HG03571 (cell line): ENCODE measurements at regions not wholly inside any gene's neighbourhood (a gene's known extent, or its start where the extent isn't known, plus 50 kb on each side); places are given as distances from the start of the nearest gene placed in this dataset.
A peak's percentile ranks its signal among the peaks of the same experiment; 100 is the strongest.

Experiments
- ATAC-seq: cut with Tn5 transposase; IDR thresholded peaks from one replicate; pipeline ENCODE4 v1.9.1; 2021; ENCODE audit not compliant: unreplicated experiment

DNA sequence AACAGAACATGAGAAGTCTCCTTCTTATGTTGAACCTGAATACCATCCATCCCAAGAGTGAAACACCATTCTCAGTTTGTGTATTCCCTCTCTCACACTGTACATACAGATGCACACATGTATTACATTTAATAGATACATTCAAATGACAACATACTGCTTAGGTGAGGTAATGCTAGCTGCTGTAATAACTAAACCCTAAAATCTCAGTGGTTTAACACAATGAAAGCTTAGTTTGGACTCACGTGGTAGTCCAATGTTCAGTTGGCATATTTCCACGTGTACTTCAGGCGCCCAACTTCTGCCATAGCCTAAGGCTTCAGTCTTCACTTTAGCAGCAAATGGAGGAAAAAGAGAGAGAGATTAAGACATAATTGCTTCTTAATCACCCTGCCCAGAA, 351.1 kb upstream of the PMFBP1 start:
- no peak for ATAC-seq

DNA sequence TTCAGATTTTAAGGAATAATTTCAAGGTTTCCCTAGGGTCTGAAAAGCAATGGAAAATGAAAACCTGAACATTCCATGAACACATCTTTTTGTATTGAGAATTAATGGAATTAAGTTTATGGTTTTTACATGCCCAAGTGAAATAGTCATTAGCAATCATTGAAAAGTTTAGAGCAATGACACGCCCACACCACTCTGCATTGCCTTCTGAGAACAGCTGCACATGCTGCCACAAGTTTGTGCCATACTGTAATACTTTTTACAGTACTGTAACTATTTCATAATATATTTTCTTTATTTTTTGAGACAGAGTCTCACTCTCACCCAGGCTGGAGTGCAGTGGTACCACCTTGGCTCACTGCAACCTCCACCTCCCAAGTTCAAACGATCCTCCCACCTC, 345.2 kb upstream of the PMFBP1 start:
- ATAC-seq, result no peak

DNA sequence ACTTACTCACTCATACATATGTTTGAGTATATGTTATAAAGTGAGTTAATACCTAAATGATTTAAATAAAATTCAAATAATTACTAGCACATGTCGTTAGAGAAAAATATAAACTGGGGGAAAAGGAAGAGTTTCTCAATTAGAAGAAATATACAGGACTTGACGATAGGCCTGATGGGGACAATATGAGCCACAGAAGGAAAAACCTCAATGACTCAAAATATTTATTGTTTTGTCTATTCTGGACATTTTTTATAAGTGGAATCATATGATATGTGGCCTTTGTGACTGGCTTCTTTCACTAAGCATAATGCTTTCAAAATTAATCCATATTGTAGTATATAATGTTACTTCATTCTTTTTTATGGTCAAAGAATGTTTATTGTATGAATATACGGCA, 339.2 kb upstream of the PMFBP1 start:
- ATAC-seq, result no peak

DNA sequence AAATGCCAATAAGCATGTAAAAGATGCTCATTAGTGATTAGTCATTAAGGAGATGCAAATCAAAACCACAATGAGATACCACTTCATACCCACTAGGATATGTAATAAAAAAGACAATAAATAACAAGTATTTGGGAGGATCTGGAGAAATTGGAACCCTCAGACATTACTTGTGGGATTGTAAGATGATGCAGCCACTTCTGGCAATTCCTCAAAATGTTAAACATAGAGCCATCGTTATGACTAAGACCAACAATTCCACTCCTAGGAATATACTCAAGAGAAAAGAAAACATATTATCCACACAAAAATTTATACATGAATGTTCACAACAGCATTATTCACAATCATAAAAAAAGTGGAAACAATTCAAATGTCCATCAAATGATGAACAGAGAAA, 336.2 kb upstream of the PMFBP1 start:
- ATAC-seq, result no peak

DNA sequence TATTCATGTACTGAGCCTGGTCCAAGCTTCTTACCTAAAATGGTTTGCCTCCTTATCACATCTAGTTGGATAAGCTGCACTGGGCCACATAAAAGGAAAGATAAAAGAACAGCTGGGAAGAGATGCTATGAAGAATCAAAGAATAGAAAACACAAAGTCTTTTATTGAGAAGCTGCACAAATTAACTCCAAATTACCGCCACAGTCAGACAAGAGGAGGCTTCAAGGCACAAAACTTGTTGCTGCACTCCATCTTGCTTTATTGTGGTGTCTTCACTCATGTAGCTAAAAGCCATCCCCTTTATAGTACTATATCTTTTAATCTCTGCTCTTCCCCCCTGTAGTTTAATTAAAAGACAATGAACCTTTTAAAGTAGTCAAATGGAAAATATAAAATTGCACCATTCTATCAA, 330.6 kb upstream of the PMFBP1 start:
- ATAC-seq, result no peak

DNA sequence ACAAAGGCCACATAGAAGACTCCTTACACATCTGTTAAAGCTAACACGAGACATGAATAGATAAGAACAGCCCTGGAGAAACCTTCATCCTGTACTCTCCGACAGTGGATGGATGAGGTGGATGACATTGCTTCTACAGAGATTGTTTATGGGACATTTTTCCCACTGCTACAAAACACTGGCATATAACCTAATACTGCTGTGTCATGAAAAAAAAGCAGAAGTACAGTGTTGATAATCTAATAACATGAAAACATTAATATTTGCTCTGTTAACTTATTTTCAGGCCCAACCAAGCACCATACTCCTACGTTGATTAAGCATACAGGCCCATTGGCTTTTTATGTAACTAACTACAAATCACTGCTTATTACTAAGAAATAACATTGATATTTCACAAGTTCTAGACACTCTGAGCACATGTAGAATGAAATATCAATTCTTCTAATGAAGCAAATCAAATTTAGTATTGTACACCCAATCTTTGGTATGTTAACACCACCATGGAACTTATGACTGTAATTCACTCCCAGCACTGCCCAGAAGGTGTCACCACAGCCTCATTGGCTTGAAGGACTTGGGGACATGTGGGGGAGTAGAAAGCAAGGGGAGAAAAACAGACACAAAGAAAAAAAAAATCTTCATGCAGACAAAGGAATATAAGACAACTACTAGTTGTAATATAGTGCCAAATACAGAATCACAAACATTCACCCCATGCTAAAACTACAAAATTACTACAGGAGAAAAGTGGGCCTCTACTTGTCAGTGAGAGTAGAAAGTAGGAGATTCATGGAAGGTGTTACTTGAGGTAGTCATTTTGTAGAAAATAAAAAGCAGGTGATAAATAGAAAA, 330.0 kb upstream of the PMFBP1 start:
- ATAC-seq, result no peak

DNA sequence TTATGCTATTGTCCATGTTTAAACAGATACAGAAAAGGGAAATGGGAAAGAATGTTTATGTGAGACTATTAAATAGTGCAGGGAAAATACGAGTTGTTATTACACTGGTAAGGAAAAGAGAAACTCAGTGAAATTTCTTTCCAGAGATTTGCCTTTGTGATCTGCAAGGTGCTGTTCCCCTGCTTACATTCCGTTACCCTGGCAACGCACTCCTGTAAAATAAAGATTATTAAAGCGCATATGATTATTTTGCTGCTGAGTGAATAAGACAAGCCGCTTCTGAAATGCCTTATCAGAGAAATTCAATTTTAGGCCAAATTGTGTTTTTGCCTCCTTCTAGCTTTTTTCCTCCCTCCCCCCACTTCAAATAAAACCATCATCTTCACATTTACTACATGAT, 328.6 kb upstream of the PMFBP1 start:
- ATAC-seq, result no peak

DNA sequence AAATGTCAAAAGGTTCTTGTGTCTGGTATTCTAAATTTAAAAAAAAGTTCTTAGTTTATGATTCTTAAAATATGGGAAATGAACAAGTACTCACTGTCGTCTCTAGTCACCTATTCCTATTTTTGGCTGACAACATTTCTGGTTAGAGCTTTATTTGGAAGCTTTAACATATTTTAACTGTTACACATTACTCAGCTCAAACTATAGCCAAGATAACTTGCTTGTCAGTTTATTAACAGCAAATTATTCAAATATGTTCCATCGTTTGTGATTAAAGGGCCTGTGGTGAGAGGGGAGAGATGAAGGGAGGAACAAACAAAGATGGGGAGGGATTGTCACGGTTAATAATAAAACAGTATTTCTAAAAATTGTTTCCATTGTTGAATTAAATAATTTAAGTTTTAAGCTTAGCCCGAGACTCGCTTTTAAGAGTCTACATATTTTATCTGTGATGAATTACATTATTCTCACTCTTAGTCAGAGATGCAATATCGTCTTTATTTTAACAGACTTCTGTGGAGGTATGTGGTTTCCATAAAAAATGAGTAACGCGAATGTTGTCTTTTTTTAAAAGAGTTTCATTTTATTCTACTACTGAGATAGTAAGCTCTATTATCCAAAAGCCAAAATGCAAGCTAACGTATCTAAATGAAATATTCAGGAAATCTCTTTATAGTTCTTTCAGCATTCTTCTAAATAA, 321.9 kb upstream of the PMFBP1 start:
- ATAC-seq, result no peak

DNA sequence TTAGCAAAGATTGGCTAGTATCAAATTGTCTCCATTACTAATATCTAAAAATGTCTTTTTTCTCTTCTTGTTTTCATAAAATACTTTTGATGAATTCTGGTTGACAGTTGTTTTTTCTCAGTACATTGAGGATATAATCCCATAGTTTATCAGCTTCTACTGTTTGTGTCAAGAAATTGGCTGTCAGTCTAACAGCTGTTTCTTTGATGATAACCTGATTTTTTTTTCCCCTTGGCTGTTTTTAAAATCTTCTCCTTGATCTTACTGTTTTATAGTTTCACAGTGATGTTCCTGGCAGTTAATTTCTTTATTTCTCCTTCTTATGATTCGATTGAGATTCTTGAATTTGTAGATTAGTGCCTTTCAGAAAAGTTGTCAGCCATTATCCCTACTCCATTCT, 315.3 kb upstream of the PMFBP1 start:
- ATAC-seq, result no peak

DNA sequence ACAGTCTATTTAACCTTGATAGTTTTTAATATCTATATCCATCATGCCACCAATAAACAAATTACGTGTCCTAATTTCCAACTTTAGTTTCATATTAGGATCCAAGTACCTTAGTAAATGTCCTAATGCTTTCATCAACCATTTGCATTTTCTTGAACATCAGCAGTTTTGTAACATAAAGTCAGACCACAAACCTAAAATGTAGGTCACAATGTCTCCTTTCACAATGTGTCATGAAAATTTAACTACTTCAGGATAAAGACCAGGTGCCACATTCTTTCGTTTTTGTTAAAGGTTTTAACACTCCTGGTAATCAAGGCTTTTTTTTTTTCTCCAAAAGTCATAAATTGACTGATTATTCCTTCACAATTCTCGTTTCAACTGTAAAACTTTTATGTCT, 310.7 kb upstream of the PMFBP1 start:
- no peak for ATAC-seq

DNA sequence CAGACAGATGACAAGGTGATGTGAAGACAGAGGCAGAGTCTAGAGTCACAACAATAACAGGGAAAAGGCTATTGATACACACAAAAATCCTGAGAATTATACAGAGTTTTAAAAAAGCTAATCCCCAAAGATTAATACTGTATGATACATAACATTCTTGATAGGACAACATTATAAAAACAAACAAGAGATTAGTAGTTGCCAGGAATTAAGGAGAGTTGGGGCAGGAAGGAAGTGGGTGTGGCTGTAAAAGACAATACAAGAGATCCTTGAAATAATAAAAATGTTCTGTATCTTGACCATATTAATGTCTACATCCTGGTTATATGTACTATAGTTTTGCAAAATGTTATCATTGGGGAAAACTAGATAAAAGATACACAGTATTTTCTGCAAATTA, 309.5 kb upstream of the PMFBP1 start:
- no peak for ATAC-seq

DNA sequence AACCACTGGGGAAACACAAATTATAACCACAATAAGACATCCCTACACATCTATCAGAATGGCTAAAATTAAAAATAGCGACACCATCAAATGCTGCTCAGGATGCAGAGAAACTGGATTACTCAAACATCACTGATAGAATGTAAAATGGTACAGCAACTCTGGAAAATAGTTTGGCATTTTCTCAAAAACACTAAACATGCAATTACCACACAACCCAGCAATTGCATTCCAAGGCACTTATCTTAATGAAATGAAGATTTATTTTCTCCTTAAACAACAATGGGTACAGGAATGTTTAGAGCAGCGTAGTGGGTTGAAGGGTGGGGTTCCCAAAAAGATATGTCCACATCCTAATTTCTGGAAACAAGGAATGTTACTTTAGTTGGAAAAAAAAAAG, 309.0 kb upstream of the PMFBP1 start:
- no peak for ATAC-seq

DNA sequence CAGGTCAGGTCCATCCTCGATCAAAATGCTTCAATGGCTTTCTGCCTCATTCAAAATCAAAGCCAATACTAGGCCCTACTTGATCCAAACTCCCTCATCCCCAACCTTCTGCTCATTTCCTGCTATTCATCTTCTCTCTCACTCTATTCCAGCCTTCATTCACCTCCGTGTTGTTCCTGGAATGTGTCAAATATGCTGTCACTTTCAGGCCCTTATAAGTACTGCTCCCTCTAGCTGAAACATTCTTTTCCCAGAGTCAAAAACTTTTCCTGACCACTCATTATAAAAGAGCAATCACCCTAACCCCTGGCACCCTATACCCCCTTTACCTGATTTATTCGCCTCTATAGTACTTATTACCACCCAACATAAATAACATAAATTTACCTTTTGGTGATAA, 303.7 kb upstream of the PMFBP1 start:
- ATAC-seq, result no peak

DNA sequence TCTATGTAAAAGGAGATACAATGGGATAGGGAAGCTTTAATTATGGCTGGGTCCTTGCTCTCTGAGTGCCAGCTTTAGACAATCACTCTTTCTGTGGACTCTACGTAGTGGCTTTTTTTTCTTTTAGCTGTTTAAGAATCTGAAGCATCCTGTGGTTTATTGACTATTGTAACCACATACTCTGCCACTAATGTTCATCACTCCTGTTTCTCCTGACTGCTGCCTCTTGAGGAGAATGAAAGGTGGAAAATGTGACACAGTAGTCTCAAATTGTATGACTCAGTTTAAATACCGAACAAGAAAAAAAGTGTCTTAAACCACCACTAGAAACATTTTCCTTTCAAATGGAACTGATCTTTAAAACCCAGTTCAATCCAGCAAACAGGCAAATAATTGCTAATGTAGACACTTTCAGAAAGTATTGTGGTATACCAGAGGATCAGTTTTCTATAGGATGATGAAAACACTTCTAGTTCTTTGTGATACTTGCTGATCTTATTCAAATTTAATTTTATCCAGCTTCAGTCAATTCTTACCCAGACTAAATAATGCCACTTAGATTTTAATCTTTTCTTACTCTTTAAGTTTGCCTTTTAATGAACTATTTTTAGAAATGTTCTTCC, 302.7 kb upstream of the PMFBP1 start:
- no peak for ATAC-seq

DNA sequence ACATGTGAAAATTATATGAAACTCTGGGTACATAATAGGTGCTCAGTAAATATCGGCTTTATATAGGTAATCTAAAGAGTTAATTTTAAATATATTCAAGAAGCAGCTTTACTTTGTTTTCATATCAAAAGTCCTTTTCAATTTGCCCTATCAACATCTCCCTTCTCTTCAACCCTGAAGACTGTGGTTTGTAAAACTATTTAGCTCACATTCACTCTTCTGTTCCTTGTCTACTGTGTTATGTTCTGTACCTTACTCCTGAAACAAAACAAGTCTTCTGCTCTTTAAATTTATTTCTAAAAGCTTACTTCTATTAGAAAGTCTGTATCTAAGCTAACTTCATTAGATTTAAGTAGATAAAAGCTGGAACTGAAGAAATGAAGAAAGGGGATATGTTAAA, 301.7 kb upstream of the PMFBP1 start:
- no peak for ATAC-seq

DNA sequence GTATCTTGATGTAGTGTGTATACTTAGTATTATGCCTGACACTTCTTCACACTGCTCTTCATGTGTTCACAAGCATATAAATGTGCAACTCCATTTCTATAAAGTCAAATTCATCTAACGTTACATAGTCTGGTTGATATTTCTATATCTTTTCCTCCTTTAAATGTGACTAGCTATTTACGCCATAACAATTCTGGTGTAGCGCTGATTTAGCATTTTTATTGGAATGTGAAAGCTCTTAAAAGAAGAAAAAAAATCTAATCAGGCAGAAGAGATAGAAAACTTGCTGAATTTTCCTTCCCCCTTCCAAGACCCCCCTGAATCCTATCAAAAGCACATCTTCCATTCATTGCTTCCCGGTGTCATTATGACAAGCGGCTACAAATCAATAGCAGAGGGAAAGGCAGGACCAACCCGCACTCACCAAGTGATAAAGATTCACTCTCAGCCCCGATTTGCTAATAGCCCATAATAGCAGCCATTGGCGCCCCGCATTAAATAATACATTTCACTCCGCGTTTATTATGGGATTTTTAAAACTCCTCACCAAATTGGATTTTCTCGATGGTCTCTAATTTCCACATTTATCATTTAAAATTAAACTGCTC, 299.5 kb upstream of the PMFBP1 start:
- no peak for ATAC-seq

DNA sequence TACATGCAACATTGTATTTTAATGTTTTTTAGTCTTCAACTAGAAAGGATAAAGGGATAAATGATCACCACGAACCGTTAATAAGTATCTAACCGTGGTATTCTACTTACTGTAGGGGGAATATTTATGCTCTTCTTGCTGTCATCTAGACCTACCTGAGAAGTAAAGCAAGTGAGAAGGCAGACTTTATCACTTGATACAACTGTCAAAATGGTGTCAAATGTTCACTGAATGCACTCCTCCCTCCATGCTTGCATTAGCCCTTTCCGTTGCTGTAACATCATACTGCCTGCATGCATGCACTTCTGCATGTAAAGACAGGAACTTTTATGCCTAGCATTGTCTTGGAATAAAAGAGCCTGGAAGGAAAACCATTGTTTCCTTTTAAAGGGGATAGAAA, 298.6 kb upstream of the PMFBP1 start:
- no peak for ATAC-seq

DNA sequence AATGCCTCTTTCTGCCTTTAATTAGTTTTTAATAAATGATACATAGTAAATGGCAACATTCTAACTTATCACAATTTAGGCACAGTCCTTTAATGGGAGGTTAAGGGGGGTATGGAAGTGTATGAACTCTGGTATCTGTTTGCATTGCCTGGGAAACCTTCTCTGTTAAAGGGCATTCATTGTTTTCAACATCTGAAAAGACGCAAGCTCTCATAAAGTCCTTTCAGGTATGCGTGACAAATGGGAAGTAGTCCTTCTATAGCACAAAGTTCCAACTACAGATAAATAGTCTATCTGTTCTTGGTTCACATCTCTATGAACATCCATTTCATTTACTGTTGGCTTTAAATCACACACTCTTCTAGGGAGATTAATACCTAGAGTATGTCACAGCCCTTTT, 298.0 kb upstream of the PMFBP1 start:
- ATAC-seq, result no peak

DNA sequence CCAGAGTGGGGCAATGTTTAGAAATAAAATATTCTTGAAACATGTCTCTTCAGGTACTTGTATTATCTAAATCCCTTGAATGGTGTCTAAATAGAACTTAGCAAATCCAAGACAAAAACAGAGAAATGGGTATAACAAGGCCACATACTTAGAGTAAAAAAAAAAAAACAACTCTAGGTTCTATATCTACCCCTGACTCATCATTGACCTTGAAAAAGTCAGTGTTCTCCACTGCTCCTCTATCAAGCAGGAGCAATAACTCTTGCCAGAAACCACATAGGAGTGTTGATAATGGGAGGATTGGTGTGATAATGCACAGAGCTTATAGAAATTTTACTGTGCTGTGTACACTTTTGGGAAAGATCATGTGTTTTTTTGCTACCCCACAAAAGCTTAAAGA, 296.6 kb upstream of the PMFBP1 start:
- no peak for ATAC-seq

DNA sequence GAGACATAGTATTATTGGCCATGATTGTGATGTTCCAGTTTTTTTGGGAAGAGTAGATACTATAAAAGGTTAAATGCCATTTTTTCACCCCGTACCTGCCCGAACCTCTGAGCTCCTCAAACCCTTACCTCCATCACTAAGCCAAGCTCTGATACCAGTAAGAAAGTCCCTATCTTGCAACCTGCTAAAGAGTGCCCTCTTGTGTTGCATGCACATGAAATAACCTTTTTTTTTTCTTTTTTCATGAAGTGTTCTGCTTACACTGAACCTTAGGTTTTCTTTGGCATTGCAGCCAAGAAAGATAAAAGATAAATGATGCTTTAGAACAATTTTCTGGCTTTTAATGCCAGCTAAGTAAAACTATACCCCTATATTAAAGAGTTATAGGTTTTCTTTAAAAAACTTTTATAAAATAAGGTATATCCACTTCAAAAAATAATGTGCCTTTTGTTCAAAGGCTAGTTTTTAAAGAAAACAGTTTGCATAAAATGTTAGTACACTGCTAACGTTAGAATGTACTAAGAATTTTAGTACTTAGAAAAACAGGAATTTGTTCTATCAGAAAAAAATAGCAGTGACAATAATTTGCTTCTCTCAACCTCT, 295.3 kb upstream of the PMFBP1 start:
- peak; percentile 53 for ATAC-seq

DNA sequence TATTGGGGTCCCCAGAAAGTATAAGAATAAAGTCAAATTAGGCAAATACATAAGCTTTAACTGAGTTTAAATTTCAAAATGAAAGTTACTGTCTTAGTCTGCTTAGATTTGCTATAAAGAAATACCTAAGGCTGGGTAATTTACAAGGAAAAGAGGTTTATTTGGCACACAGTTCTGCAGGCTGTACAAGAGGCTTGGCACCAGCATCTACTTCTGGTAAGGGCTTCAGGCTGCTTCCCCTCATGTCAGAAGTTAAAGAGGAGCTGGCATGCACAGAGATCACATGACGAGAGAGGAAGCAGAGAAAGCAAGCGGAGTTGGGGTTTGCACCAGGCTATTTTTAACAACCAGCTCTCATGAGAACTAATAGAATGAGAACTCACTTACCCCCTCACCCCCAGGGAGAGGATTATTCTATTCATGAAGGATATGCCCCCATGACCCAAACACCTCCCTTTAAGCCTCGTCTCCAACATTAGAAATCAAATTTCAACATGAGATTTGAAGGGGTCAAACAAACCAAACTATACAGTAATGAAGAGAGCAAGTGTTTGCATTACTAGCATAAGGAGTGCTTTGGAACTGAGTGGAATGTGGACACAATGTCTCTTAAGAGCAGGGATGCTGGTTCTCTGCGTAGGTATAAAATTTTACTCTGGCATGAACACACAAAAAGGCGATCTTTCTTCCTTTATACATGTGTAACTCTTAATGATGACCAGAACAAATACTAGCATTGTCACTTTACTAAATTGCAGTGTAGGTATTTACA, 292.8 kb upstream of the PMFBP1 start:
- no peak for ATAC-seq
